ENCODE measurements at regions not wholly inside any gene's neighbourhood (a gene's known extent, or its start where the extent isn't known, plus 50 kb on each side); places are given as distances from the start of the nearest gene placed in this dataset.

GRCh38 chr6:138600726-138601125 is 101.4 kb upstream of the NHSL1 start:
- FAIRE-seq = no peak
- ChIA-PET POLR2A (no interaction called here), CTCF (ENCODE audit: low intra/inter-chr PET ratio, low total read pairs) (no interaction called here)
- no peaks in the 10 kb centered on the region for H3K79me2 ChIP-seq (ENCODE audit: insufficient read depth, low read length)
- in situ Hi-C loops (cut with HindIII; ENCODE audit: extremely low pct_ligation_motif_present, low pct_unique_long_range_greater_than_20kb) (no loop called here), intact Hi-C loops (cut with micrococcal nuclease; ENCODE audit: unreplicated experiment) (no loop called here)
- H3K9me3 ChIP-seq (ENCODE audit: low read length) = no peaks in the 10 kb centered on the region
- ATAC-seq = no peak
- no peak overlapping the region for H3K4me2 ChIP-seq (ENCODE audit: low read depth, low read length)
- TF ChIP-seq SRF (IDR thresholded peaks at IDR 0.05; ENCODE audit: low read depth, low read length) (no peak), ZNF547 (CRISPR knock-in tag; IDR thresholded peaks at IDR 0.05) (no peak), MYC (CRISPR knock-in tag; IDR thresholded peaks at IDR 0.05; ENCODE audit: borderline replicate concordance) (no peak), FOXO4 (CRISPR knock-in tag; conservative IDR thresholded peaks at IDR 0.05) (no peak), ZNF143 (CRISPR knock-in tag; IDR thresholded peaks at IDR 0.05) (no peak), ZNF317 (CRISPR knock-in tag; IDR thresholded peaks at IDR 0.05) (no peak), MED8 (CRISPR knock-in tag; IDR thresholded peaks at IDR 0.05; ENCODE audit: insufficient replicate concordance) (no peak), NONO (IDR thresholded peaks at IDR 0.05) (no peak), NONO (CRISPR knock-in tag; conservative IDR thresholded peaks at IDR 0.05) (no peak), ATM (IDR thresholded peaks at IDR 0.05; ENCODE audit: borderline replicate concordance) (no peak), NFE2L2 (IDR thresholded peaks at IDR 0.05; ENCODE audit: low read length) (no peak), SMYD3 (CRISPR knock-in tag; IDR thresholded peaks at IDR 0.05) (no peak)
- TF ChIP-seq, protein P1, sequence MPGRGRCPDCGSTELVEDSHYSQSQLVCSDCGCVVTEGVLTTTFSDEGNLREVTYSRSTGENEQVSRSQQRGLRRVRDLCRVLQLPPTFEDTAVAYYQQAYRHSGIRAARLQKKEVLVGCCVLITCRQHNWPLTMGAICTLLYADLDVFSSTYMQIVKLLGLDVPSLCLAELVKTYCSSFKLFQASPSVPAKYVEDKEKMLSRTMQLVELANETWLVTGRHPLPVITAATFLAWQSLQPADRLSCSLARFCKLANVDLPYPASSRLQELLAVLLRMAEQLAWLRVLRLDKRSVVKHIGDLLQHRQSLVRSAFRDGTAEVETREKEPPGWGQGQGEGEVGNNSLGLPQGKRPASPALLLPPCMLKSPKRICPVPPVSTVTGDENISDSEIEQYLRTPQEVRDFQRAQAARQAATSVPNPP (CRISPR knock-in tag; IDR thresholded peaks at IDR 0.05) = no peak
- no peaks in the 10 kb centered on the region for H4K20me1 ChIP-seq (ENCODE audit: insufficient read depth, low read length)
- no peak overlapping the region for H3K4me3 ChIP-seq (replicated peaks in 1 of 3; ENCODE audit: insufficient read depth in 1 of 3, low read depth in 2 of 3, low read length in 3 of 3)
- DNase-seq (ENCODE audit: low spot score) = no peak
- BruUV-seq (replicated peaks) = no TSS peak
- no peak overlapping the region for H2AFZ ChIP-seq (ENCODE audit: low read length)
- H3K36me3 ChIP-seq (replicated peaks in 1 of 2; ENCODE audit: control insufficient read depth in 1 of 2, insufficient read depth in 2 of 2, low read length in 2 of 2) = no peaks in the 10 kb centered on the region
- no peak overlapping the region for H3K27ac ChIP-seq (ENCODE audit: extremely low read length, insufficient read depth, low read length)
- H3K4me1 ChIP-seq (ENCODE audit: insufficient read depth, low read length) = peaks cover 32% of the 10 kb centered on the region
- H3K9ac ChIP-seq (ENCODE audit: insufficient read depth, low read depth, low read length) = no peak overlapping the region
- H3K27me3 ChIP-seq (ENCODE audit: control insufficient read depth in 1 of 2, insufficient read depth in 2 of 2, low read length in 2 of 2) = no peaks in the 10 kb centered on the region
